NCI-H2107 treated with DMSO at 0.1 percent for 48 hours (cell line): ENCODE measurements at regions not wholly inside any gene's neighbourhood (a gene's known extent, or its start where the extent isn't known, plus 50 kb on each side); places are given as distances from the start of the nearest gene placed in this dataset.
"Not testable (repeated sequence)": the region's sequence is repeated elsewhere in the genome, so short reads cannot be mapped to it uniquely, and the experiment has no call there.

Experiments used
- DNase-seq: peaks from one replicate; lab custom pipeline; 2025; ENCODE audit not compliant: unreplicated experiment; lab: John Stamatoyannopoulos, UW

DNA sequence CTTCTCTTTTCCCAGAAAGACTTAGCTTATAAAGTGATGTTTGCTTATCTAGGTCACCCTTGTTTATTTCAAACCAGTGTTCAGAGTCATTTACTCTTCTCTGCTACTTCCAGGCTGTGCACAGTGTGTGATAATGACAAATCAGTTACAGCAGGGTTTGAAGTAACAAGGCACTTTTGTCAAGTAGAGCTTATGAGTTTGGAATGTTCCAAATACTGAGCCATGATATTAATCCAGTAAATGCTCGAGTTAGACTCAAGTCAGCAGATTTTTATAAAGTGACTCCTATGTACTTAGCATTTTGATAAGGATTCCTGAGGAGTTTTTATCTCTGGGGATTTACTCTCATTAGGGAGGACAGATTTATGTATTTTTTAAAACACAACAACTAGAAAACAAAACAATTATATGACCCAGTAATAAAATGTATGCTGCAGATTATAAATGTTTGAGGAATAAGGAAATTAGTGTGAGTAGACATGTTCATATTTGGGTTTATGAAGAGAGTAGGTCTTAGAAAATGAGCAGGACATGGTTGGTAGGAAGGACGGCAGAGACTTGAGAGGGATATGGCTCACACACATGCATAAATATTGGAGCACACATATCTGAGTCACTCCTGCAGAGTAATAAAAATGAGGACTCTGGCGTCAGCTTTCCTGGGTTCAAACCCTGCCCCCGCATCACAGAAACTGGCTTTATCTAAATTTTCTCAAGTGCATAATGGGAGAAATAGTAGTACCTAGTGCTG, 271.2 kb downstream of the FBXO8 start:
- no peak for DNase-seq

DNA sequence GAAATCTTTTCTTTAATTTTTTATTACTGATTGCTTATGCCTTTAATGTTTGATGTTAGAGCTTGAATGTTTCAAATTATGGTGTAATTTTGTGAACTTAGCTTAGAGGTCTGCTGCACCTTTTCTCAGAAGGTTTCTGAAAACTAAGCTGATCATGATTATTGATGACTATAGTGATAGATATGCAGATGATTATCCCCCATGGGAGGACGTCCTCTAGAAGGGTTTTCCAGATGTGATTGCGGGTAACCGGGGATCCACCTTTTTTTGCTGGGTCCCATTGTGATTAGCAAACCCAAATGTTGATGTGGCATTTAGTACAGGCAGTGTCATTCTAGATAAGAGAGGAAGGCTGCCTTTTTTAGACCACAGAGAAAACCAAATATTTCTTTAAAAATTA, 272.9 kb downstream of the FBXO8 start:
- DNase-seq: no peak

DNA sequence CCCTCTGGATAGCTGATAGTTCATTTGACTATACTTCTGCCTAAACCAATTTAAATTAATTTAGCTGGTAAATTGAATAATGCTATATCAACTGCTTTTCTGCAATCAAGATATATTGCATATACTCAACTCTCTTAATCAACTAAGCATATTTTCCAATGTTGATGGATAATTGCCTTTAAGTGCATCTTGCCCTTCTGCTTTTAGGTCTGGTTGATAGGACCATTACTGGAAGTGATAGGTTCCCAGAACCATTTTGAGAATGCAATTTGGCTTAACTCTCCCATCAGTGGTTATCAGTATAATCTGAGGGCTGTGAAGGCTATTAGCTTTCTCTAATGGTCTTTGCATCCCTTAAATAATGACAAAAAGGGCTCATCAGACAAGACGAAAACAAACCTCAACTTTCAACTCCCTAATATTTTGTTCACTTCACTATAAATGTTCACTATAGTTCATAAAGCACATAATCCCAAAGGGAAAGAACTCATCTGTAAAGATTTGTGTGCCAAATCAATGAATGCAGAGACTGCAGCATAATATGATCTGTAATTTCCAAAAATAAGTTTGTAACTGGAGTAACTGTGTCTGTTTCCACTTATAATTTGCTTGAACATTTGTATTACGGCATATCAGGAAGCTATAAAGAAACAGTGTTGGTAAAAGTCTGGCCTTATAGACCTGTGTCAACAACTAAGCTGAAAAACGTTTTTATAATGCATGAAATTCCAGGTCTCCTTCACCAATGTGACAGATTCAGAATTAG, 273.6 kb downstream of the FBXO8 start:
- DNase-seq: no peak

DNA sequence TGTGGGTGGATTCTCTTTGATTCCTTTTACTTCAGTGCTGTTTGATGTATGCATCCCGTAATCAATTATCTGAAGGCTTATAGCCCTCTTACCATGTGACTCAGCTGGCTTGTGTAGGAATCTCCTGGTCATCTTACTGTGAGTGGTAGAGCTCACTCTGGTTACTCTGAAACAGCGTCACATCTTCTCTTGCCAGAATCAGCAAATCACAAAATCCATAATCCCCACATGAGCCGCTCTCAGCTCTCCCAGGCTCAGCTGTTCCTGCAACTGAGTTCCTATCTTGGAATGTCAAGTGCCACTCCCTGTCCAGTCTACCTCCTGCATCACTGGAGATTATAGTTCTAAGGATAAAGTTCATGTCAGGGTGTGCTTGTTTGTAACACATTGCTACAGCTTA, 278.0 kb downstream of the FBXO8 start:
- no peak for DNase-seq

DNA sequence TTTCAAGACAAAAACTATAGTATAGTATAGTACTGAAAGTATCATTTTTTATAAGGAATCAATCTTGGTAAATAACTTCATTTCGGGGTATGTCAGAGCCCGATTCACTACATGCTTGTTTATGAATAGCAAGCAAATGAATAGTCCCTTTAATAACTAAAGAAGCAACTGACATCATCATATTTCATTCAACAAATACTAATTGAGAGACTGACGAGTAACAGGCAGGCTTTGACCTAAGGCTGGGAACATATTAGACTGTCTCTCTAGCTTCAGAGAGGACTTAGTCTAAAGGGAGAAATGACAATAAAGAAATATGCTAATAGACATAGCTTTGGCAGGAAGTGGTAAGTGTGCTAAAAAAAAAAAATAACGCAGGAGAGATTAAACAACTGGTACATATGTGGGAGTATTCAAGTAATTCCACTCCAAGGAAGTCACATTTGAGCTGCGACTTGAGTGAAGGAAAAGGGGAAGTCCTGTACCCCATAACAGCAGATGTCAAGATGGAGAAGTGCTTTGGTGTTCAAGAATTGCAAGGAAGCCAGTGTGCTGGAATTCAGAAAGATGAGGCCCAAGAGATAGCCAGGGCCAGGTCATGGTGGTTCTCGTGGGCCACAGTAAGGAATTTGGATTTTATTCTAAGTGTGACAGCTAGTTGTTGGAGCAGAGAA, 284.9 kb downstream of the FBXO8 start:
- no peak for DNase-seq

DNA sequence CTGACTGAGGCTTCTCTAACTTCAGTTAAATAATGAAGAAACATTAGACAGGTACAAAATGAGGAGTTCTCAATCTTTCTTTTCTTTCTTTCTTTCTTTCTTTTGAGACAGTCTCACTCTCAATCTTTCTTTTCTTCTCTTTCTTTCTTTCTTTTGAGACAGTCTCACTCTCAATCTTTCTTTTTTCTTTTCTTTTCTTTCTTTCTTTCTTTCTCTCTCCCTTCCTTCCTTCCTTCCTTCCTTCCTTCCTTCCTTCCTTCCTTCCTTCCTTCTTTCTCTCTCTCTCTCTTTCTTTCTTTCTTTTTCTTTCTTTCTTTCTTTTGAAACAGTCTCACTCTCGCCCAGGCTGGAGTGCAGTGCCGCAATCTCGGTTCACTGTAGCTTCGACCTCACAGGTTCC, 287.7 kb downstream of the FBXO8 start:
- not testable (repeated sequence) for DNase-seq

DNA sequence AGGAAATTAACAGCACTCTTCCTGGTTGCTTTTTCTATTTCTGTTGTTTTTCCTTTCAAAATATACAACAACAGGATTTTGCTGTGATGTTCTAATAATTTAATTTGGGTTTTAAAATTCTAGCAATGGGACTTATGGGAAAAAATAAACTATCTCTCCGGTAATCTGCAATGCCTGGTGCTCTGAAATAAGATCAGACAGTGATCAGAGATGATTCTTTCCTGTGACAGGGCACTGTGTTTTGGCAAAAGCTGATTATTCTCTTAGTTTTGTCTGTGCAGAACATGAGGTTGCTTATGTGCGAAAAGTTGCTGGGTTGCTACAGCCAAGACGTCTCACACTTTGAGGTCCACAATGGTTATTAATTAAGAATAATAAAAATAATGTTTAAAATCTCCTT, 291.7 kb downstream of the FBXO8 start:
- no peak for DNase-seq

DNA sequence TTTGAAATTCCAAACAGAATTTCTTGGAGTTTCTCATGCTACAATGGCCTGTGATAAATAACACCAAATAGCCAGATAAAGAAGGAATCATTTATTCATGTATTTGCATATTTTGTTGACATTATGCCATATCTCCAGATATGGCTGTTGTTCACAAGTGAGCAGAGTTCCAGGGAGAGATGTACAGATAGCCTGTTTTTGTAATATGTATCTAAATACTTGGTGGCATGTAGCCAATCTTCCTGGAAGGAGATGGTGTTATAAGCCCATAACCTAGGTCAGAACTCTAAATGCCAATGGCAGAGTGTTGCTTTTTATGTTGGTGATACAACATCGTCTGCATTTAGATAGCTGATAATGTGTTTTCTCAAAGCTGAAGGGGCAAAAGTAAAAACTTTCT, 292.2 kb downstream of the FBXO8 start:
- DNase-seq: no peak

DNA sequence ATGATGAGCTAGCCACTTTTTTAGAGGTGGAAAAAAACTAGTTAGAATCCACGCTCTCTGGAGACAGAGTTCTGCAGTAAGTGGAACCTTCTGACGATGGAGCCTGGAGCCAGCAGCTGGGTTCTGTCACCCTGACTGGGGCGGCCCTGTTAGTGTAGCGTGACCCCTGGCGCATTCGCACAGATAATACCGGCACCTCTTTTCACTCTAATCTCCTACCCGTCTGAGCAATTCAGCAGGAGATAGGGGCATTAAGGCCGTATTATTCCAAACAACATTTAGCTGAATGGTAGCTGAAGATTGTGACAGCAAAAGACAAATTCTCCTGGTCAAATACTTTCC, 292.6 kb downstream of the FBXO8 start:
- DNase-seq: no peak

DNA sequence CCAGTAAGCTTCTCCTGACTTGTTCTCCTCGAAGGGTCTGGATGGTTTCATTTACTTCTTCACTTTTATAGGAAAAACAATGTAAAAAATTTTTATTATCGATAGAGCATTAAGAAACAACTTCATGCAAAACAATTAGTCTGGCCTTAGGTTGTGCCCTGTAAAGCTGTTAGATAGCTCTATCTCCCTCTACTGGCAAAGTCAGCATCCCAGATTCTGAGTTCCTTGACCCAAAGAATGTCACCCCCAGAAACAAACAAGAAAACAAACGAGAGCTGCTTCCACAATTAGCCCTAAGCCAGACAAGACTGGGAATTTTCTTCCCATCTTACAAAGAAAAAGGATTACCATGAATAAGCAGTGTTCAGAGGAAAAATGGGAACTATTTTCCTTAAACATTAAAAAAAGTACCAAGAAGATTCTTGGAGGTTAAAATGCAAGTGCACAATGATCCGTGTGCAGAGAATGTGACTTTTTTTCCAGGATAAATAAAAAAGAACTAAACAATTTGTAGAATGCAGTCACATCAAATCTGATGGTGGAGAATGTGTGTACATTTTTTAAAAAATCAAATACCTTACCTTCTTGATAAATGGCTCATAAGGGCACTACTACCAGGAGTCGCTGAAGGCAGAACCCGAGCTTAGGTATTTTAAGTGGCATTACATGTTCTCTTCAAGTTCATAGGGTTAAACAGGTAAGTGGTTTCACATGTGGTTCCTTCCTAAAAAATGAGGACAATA, 293.2 kb downstream of the FBXO8 start:
- peak; percentile 3 for DNase-seq

DNA sequence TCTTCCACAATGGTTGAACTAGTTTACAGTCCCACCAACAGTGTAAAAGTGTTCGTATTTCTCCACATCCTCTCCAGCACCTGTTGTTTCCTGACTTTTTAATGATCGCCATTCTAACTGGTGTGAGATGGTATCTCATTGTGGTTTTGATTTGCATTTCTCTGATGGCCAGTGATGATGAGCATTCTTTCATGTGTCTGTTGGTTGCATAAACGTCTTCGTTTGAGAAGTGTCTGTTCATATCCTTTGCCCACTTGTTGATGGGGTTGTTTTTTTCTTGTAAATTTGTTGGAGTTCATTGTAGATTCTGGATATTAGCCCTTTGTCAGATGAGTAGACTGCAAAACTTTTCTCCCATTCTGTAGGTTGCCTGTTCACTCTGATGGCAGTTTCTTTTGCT, 319.9 kb downstream of the FBXO8 start:
- not testable (repeated sequence) for DNase-seq

DNA sequence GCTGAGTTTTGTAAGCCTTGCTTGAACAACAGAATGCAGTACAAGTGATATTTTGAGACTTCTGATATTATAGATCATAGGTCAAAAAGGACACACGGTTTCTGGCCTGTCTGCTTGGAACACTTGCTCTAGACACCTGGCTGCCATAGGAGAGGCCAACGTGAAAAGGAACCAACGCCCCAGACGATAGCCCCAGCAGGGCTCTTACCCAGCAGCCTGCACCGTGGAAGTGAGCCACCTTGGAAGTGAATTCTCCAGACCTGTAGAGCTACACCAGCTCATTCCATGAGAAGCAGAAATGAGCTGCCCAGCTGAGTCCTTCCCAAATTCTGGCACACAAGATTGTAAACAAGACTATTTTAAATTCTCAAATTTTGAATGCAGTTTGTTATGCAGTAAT, 323.1 kb downstream of the FBXO8 start:
- no peak for DNase-seq

DNA sequence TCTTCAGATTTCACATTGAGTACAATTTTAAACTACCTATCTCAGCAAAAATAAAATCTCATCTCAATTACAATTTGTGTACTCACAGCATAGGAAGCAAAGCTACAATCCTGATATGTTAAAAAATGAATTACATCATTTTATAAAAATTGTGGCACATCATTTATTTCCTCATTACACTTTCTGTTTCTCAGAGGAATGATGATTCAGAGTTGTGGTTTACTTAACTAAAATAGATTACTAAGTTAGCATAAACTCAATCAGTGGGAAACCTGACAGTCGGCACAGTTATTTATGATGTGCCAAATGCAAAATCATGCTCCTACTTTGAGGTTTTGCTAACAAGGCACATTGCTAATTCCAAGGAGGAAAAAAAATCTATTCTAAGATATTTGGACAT, 325.0 kb downstream of the FBXO8 start:
- DNase-seq: no peak

DNA sequence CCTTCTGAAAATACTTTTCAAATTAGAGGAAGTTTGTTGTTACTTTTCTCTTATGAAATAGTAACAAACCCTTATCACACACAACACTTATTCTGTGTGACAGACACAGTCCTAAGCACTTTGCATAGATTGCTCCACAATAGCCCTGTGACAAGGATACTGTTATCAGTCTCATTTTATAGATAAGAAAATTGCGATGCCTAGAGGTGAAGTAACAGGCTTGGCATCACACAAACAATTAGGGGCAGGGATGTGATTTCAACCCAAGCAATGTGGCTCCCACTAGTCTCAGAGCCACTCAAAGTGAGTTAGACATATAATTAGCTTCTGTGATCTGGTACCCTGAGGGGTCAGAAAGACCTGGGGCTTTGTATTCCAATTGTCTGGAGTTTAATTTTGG, 339.9 kb downstream of the FBXO8 start:
- no peak for DNase-seq

DNA sequence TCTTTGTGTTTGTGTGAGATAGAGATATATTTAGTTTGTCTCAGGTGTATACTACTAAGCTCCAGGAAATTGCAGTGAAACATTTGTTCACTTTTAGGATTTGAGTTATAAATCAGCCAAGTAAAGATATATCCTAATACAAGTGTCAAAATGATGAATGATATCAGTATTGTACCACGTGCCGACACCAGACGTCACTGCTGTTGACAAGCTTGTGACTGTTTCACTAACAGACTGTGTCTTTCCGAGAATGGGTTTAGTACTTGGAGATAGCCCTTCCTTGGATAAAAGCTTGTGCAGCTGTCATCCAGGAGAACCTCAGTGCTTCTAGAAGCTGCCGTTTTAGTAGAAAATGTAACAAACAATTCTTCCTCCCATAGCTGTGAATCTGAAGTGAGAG, 343.3 kb downstream of the FBXO8 start:
- no peak for DNase-seq

DNA sequence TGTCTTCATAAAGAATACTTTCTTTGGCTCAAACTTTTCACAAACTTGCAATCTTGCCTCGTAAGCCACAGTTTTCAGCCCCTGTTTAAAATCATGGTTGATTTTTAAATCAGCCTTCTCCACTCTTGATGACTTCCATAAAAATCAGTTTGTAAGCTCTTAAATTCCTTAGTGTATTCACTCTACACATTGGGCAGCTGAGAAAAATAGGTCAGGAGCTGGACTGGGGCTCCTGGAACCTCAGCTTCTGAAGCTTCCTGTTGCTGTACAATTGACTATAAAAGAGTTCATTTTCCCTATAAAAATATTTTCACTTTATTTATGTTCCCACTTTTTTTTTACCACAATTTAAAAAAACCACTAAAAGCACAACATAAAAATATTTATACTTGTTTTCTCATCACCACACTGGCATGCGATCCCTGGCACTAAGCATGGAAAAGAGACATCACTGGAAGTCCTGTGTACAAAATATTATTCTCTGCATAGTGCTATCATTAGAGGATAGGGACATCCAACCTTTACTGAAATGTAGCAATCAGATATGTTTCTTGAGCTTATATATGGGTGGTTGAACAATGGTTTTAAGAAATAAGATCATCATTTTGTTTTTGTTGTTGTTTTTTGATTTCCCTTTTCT, 345.7 kb downstream of the FBXO8 start:
- DNase-seq: no peak

DNA sequence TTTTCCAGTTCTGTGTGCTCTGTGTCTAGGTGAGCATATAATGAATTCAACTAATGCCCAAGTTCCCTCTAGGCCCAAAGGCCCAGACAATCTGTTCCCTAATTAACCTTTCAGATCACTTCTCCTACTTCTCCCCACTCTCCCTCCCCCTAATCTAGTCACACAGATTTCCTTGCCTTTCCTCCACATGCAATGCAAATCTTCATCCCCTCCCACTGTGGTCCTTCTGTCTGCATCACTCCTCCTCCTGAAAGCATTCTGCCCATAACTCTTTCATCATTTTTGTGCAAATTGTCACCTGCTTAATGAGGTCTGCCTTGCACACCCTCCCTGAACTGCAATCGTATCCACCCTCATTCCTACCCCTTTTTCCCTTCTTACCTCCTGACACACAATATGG, 346.6 kb downstream of the FBXO8 start:
- no peak for DNase-seq

DNA sequence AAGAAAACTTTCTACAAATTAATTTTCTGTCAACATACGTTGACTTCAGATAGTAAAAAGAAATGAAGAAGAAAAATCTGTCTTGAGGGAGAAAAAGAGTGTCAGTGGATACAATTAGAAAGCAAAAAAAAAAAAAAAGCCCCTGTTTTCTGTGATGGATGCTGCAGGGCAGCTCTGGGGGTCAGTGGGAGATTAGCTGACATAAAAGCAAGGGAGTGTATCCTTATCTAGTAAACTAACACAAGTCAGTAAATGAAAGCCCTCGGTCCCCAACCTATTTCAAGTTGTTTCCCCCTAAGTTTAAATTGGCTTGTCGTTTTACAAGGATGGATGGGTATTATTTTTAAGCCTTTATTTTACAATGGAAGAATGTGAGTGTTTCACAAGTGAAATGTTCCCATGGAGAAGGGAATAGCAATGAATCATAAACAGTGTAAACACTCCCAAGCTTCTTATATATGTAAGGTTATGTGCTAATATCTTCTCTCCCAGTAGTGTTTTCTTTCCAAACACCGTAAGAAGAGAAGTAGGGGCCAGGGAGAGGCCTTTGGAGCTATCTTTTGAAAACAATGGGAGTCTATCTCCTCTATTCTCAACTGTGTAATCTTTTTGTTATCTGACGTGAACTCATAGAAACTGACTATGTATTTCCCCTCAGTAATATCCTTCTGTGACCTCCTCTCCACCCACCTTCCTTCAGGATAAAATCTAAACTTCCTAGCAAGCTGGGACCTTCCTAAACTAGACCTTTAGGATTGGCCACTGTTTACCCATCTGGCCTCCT, 347.7 kb downstream of the FBXO8 start:
- DNase-seq: no peak

DNA sequence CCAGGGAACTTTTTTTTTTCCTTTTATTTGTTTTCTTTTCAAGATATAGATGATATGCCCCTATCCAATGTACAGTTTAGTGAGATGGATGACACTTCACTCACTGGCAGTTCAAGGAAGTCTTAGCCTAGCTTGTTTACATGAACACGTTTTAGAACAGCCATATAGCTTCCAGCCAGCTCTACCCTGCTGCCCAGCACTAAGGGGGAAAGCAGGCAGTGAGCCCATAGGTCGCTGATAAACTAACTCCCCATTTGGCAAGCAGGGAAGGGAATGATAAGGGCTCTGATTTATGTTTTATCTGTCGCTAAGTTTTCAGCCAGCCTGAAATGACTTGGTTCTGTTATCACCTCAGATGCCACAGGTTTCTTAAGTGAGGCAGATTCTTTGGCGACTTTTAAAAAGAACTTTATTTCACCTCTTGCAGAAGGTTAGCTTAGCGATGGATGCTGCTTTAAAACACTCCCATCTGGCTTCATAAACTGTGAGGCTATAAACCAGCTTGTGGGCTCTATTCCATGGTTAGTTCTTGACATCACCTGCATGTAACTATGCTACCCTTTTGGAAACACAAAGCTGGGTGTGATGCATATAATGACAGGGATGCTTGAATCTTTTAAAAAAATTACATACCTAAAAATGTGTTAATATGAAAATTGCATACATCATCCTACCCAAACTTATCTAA, 348.4 kb downstream of the FBXO8 start:
- DNase-seq: no peak

DNA sequence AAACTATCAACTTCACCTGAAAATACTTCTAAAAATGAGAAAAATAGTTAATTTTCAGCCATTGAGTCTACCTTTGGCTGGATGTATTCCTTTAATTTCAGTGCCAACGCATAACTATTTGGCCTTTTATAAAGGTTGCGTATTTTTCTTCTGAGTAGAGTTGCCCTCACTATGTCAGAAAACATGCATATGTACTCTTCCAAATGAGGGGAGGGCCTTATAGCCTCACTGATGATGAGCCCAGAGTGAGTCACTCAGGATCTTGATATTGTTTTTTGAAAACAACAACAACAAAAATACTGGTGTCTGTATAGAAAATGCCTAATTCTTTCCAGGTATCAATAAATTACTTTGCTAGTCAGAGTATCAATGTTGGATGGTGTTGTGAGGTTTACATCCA, 349.3 kb downstream of the FBXO8 start:
- DNase-seq: no peak
